H9 (cell line): ENCODE measurements at regions not wholly inside any gene's neighbourhood (a gene's known extent, or its start where the extent isn't known, plus 50 kb on each side); places are given as distances from the start of the nearest gene placed in this dataset.

Experiments
- DNase-seq: peaks from one replicate; pipeline ENCODE4 v3.0.0-alpha.2; 2017
- H2AFZ ChIP-seq: one replicate; pipeline ENCODE4 v1.6.1; 2013; ENCODE audit warnings: mild to moderate bottlenecking, low read length, control low read depth, moderate library complexity
- H2AK5ac ChIP-seq: 2 replicates; pipeline ENCODE4 v1.6.1; 2013; ENCODE audit warnings: low read length, control low read depth, mixed read lengths; ENCODE audit not compliant: insufficient read length
- H2BK120ac ChIP-seq: one replicate; pipeline ENCODE4 v1.6.1; 2013; ENCODE audit warnings: low read depth, mild to moderate bottlenecking, low read length, control low read depth, inconsistent platforms; ENCODE audit not compliant: poor library complexity, severe bottlenecking
- H2BK12ac ChIP-seq: 2 replicates; pipeline ENCODE4 v1.6.1; 2013; ENCODE audit warnings: low read length, control low read depth, mixed read lengths, low read depth; ENCODE audit not compliant: insufficient read length
- H2BK15ac ChIP-seq: 2 replicates; pipeline ENCODE4 v1.6.1; 2013; ENCODE audit warnings: low read depth, low read length, control low read depth
- H2BK20ac ChIP-seq: one replicate; pipeline ENCODE4 v1.6.1; 2013; ENCODE audit warnings: low read depth, mild to moderate bottlenecking, low read length, control low read depth, inconsistent platforms; ENCODE audit not compliant: poor library complexity, severe bottlenecking
- H2BK5ac ChIP-seq: 2 replicates; pipeline ENCODE4 v1.6.1; 2013; ENCODE audit warnings: low read length, control low read depth, mixed read lengths; ENCODE audit not compliant: insufficient read length
- H3K14ac ChIP-seq: 2 replicates; pipeline ENCODE4 v1.6.1; 2013; ENCODE audit warnings: low read length, control low read depth; ENCODE audit not compliant: insufficient read depth
- H3K18ac ChIP-seq: 2 replicates; pipeline ENCODE4 v1.6.1; 2013; ENCODE audit warnings: low read depth, mild to moderate bottlenecking, mixed read lengths, low read length, control low read depth; ENCODE audit not compliant: insufficient read length
- H3K23ac ChIP-seq: 2 replicates; pipeline ENCODE4 v1.6.1; 2013; ENCODE audit warnings: low read length, control low read depth, mixed read lengths, low read depth; ENCODE audit not compliant: insufficient read length
- H3K23me2 ChIP-seq: 2 replicates; pipeline ENCODE4 v1.6.1; 2013; ENCODE audit warnings: low read depth, mild to moderate bottlenecking, mixed read lengths, low read length, control low read depth; ENCODE audit not compliant: insufficient read length, poor library complexity, severe bottlenecking
- H3K27ac ChIP-seq: 2 replicates; pipeline ENCODE4 v1.5.1; 2013; ENCODE audit warnings: low read length, control low read depth, mixed read lengths, low read depth; ENCODE audit not compliant: insufficient read length
- H3K27me3 ChIP-seq: 2 replicates; pipeline ENCODE4 v1.6.1; 2013; ENCODE audit warnings: low read length, control low read depth, inconsistent platforms; ENCODE audit not compliant: insufficient read depth
- H3K4ac ChIP-seq: 2 replicates; pipeline ENCODE4 v1.6.1; 2013; ENCODE audit warnings: low read depth, mild to moderate bottlenecking, control low read depth, inconsistent platforms, low read length, moderate library complexity
- H3K4me1 ChIP-seq: 2 replicates; pipeline ENCODE4 v1.6.1; 2013; ENCODE audit warnings: low read length, control low read depth, inconsistent platforms; ENCODE audit not compliant: insufficient read depth
- H3K4me2 ChIP-seq: 2 replicates; pipeline ENCODE4 v1.6.1; 2013; ENCODE audit warnings: low read length, control low read depth, mixed read lengths; ENCODE audit not compliant: insufficient read length, insufficient read depth
- H3K56ac ChIP-seq: 2 replicates; pipeline ENCODE4 v1.6.1; 2013; ENCODE audit warnings: low read depth, mild to moderate bottlenecking, mixed read lengths, low read length, control low read depth; ENCODE audit not compliant: insufficient read length
- H3K79me1 ChIP-seq: 2 replicates; pipeline ENCODE4 v1.6.1; 2013; ENCODE audit warnings: low read depth, mild to moderate bottlenecking, moderate library complexity, low read length, control low read depth, inconsistent platforms; ENCODE audit not compliant: insufficient read depth, poor library complexity, severe bottlenecking
- H3K79me2 ChIP-seq: 2 replicates; pipeline ENCODE4 v1.6.1; 2013; ENCODE audit warnings: low read length, control low read depth, inconsistent platforms; ENCODE audit not compliant: insufficient read depth
- H3K9ac ChIP-seq: 2 replicates; pipeline ENCODE4 v1.6.1; 2013; ENCODE audit warnings: low read length, control low read depth, mixed read lengths; ENCODE audit not compliant: insufficient read length; ENCODE audit errors: extremely low read depth
- H3K9me3 ChIP-seq: one replicate; pipeline ENCODE4 v1.6.1; 2013; ENCODE audit warnings: low read depth, low read length, inconsistent platforms; ENCODE audit not compliant: control insufficient read depth
- H3T11ph ChIP-seq: one replicate; pipeline ENCODE4 v1.6.1; 2013; ENCODE audit warnings: mild to moderate bottlenecking, low read length, control low read depth, inconsistent platforms
- H4K20me1 ChIP-seq: one replicate; pipeline ENCODE4 v1.6.1; 2013; ENCODE audit not compliant: control insufficient read depth, insufficient read length, insufficient read depth
- H4K5ac ChIP-seq: 2 replicates; pipeline ENCODE4 v1.6.1; 2013; ENCODE audit warnings: low read depth, mild to moderate bottlenecking, mixed read lengths, low read length, control low read depth; ENCODE audit not compliant: insufficient read length
- H4K8ac ChIP-seq: replicated peaks from 2 replicates; pipeline ENCODE4 v1.6.1; 2013; ENCODE audit warnings: low read length, control low read depth, mixed read lengths, low read depth; ENCODE audit not compliant: insufficient read length
- H4K91ac ChIP-seq: 2 replicates; pipeline ENCODE4 v1.6.1; 2013; ENCODE audit warnings: low read depth, mild to moderate bottlenecking, moderate library complexity, mixed read lengths, low read length, control low read depth; ENCODE audit not compliant: insufficient read length
- H3K27ac Mint-ChIP-seq, 3 experiments: 2 replicates in 2 of 3; 3 replicates in 1 of 3; pipeline ENCODE4 v1.8.0; 2020 to 2021; ENCODE audit warnings: mixed read lengths in 3 of 3, mild to moderate bottlenecking in 1 of 3, moderate library complexity in 1 of 3
- H3K27me3 Mint-ChIP-seq: 2 replicates; pipeline ENCODE4 v1.8.0; 2021; ENCODE audit warnings: low read depth, mild to moderate bottlenecking, moderate library complexity, mixed read lengths
- H3K36me3 Mint-ChIP-seq, 3 experiments: 2 replicates in 2 of 3; 3 replicates in 1 of 3; pipeline ENCODE4 v1.8.0; 2020 to 2021; ENCODE audit warnings: low read depth in 3 of 3, mixed read lengths in 3 of 3; ENCODE audit not compliant: insufficient read depth in 1 of 3
- H3K4me1 Mint-ChIP-seq, 2 experiments: 2 replicates each; pipeline ENCODE4 v1.8.0; 2020; ENCODE audit warnings: mixed read lengths in 2 of 2
- H3K4me3 Mint-ChIP-seq, 2 experiments: 2 replicates in 1 of 2; 3 replicates in 1 of 2; pipeline ENCODE4 v1.8.0; 2020 to 2021; ENCODE audit warnings: mild to moderate bottlenecking in 2 of 2, mixed read lengths in 2 of 2, moderate library complexity in 1 of 2
- H3K9me3 Mint-ChIP-seq, 2 experiments: 2 replicates in 1 of 2; 3 replicates in 1 of 2; pipeline ENCODE4 v1.8.0; 2020; ENCODE audit warnings: mild to moderate bottlenecking in 2 of 2, mixed read lengths in 2 of 2, moderate library complexity in 1 of 2
- WGBS: extraction: QIAGEN DNeasy Blood & Tissue Kit; methylation state at CpG from one replicate; pipeline ENCODE4 v1.1.7; 2013; ENCODE audit warnings: missing lambda C conversion rate, low lambda C conversion rate, mixed read lengths; ENCODE audit not compliant: insufficient read length; ENCODE audit errors: extremely low coverage; 5-methylcytosine and 5-hydroxymethylcytosine counted together
- TF ChIP-seq, protein P1 (sequence below): fragments of 200-600 bp; sonication (generic); conservative IDR thresholded peaks from 3 replicates; pipeline ENCODE4 v1.8.0; 2021; ENCODE audit warnings: antibody characterized with exemption, mild to moderate bottlenecking

DNA sequence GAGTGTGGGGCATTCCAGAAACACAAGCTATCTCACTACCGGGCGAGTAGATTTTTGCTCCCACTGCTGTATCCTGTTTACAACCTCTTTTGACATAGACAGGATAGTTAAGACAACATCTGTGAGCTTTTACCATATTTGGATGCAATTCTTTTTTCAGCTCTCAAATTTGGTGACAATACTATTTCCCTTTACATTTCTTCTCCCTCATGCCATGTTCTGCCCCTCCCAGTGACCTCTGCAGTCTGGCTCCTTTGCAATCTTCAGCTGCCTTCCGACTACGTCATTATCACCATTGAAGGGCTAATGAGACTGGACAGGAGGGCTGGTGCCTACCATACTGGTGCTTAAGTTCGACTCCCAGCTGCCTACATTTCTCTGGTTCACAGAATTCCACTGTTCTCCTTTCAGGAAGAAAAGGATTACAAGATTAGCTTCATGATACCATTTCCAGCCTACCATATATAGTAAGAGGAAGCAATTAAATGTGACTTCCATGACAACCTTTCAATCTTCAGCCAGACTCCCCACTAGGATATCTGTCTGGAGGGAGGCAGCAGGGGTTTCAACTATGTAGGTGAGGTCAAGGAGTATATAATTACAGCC lies 251.6 kb downstream of the PHLDA1 start:
- Histone ChIP-seq H4K91ac (no peak overlapping the region), H3T11ph (no peak overlapping the region), H3K27ac (no peak overlapping the region), H3K79me1 (no peaks in the 10 kb centered on the region), H2BK20ac (no peak overlapping the region), H2AFZ (no peak overlapping the region), H3K9me3 (no peaks in the 10 kb centered on the region), H3K4me1 (no peaks in the 10 kb centered on the region), H3K18ac (no peak overlapping the region), H3K4ac (no peak overlapping the region), H2BK15ac (no peak overlapping the region), H4K20me1 (no peaks in the 10 kb centered on the region), H4K8ac (no peak overlapping the region), H3K9ac (no peak overlapping the region), H3K23me2 (no peaks in the 10 kb centered on the region), H4K5ac (no peak overlapping the region), H2BK120ac (no peak overlapping the region), H3K56ac (no peak overlapping the region), H3K23ac (no peak overlapping the region), H3K79me2 (no peaks in the 10 kb centered on the region), H2AK5ac (no peak overlapping the region), H2BK5ac (no peak overlapping the region), H3K4me2 (no peak overlapping the region), H3K27me3 (no peaks in the 10 kb centered on the region), H3K14ac (no peak overlapping the region), H2BK12ac (no peak overlapping the region)
- TF ChIP-seq, protein P1, sequence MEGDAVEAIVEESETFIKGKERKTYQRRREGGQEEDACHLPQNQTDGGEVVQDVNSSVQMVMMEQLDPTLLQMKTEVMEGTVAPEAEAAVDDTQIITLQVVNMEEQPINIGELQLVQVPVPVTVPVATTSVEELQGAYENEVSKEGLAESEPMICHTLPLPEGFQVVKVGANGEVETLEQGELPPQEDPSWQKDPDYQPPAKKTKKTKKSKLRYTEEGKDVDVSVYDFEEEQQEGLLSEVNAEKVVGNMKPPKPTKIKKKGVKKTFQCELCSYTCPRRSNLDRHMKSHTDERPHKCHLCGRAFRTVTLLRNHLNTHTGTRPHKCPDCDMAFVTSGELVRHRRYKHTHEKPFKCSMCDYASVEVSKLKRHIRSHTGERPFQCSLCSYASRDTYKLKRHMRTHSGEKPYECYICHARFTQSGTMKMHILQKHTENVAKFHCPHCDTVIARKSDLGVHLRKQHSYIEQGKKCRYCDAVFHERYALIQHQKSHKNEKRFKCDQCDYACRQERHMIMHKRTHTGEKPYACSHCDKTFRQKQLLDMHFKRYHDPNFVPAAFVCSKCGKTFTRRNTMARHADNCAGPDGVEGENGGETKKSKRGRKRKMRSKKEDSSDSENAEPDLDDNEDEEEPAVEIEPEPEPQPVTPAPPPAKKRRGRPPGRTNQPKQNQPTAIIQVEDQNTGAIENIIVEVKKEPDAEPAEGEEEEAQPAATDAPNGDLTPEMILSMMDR, result no peak
- peaks cover 4 to 6% of the 10 kb centered on the region in 2 experiments; a peak in 3 of 4 replicates for H3K4me1 Mint-ChIP-seq
- no peak overlapping the region for H3K4me3 Mint-ChIP-seq
- H3K27ac Mint-ChIP-seq, result no peak overlapping the region
- DNase-seq, result no peak
- WGBS, result no CpG with 5 or more reads among the region's 5 CpGs
- H3K36me3 Mint-ChIP-seq, result peaks cover 0 to 7% (median 5%) of the 10 kb centered on the region in 3 experiments; a peak in 4 of 7 replicates
- H3K9me3 Mint-ChIP-seq, result no peaks in the 10 kb centered on the region; a peak in 2 of 5 replicates
- H3K27me3 Mint-ChIP-seq, result peaks cover 2% of the 10 kb centered on the region; the same call in 1 of the 2 replicates
